PC-9 (cell line): ENCODE measurements at regions not wholly inside any gene's neighbourhood (a gene's known extent, or its start where the extent isn't known, plus 50 kb on each side); places are given as distances from the start of the nearest gene placed in this dataset.

Experiments used
- BruUV-seq: library from RNA; stranded (reverse); fragments of 400-500 nt; replicated peaks from 2 replicates; lab custom pipeline; 2021; lab: Mats Ljungman, UMichigan
- CTCF ChIA-PET: fragments of 300-600 bp; sonication (Branson Sonifier 250); formaldehyde crosslinking; loops from one replicate; lab custom pipeline; 2022; ENCODE audit warnings: antibody characterized with exemption; lab: Charles Lee
- POLR2A ChIA-PET: fragments of 300-600 bp; sonication (Branson Sonifier 250); formaldehyde crosslinking; loops from one replicate; lab custom pipeline; 2022; ENCODE audit warnings: antibody characterized with exemption; ENCODE audit not compliant: unreplicated experiment; lab: Charles Lee
- DNase-seq, 2 experiments: peaks; one replicate each; pipeline versions ENCODE4 v3.0.0 to v3.0.0-alpha.2; 2015 to 2022; ENCODE audit warnings: mixed read lengths in 1 of 2
- H2AFZ ChIP-seq: fragments of 200-600 bp; sonication (generic); 2 replicates; pipeline ENCODE4 v1.8.1; 2017; ENCODE audit warnings: antibody characterized with exemption
- H3F3A ChIP-seq: fragments of 200-600 bp; sonication (generic); 2 replicates; pipeline ENCODE4 v1.8.1; 2017; ENCODE audit warnings: antibody characterized with exemption, mild to moderate bottlenecking, low read depth; ENCODE audit not compliant: insufficient read depth
- H3K27ac ChIP-seq: fragments of 200-600 bp; sonication (generic); 2 replicates; pipeline ENCODE4 v1.6.1; 2016; ENCODE audit warnings: mixed run types
- H3K27me3 ChIP-seq: fragments of 200-600 bp; sonication (generic); 2 replicates; pipeline ENCODE4 v1.6.1; 2016; ENCODE audit warnings: low read depth, mixed run types; ENCODE audit not compliant: insufficient read depth
- H3K36me3 ChIP-seq: fragments of 200-600 bp; sonication (generic); 2 replicates; pipeline ENCODE4 v1.6.1; 2016; ENCODE audit warnings: low read depth, mixed run types
- H3K4me1 ChIP-seq: fragments of 200-600 bp; sonication (generic); replicated peaks from 2 replicates; pipeline ENCODE4 v1.6.1; 2016; ENCODE audit warnings: mixed run types; ENCODE audit not compliant: insufficient read depth
- H3K4me2 ChIP-seq: fragments of 200-600 bp; sonication (generic); 2 replicates; pipeline ENCODE4 v1.6.1; 2017; ENCODE audit warnings: mixed run types
- H3K4me3 ChIP-seq: fragments of 200-600 bp; sonication (generic); 2 replicates; pipeline ENCODE4 v1.6.1; 2016; ENCODE audit warnings: mixed run types
- H3K79me2 ChIP-seq: fragments of 200-600 bp; sonication (generic); 2 replicates; pipeline ENCODE4 v1.6.1; 2017; ENCODE audit warnings: low read depth, mixed run types
- H3K9me2 ChIP-seq: fragments of 200-600 bp; sonication (generic); 2 replicates; pipeline ENCODE4 v1.8.1; 2017; ENCODE audit warnings: mild to moderate bottlenecking; ENCODE audit not compliant: insufficient read depth
- H3K9me3 ChIP-seq: fragments of 200-600 bp; sonication (generic); 2 replicates; pipeline ENCODE4 v1.8.1; 2016; ENCODE audit warnings: low read depth; ENCODE audit not compliant: insufficient read depth
- H4K20me1 ChIP-seq: fragments of 200-600 bp; sonication (generic); 2 replicates; pipeline ENCODE4 v1.8.1; 2017; ENCODE audit not compliant: insufficient read depth
- CTCF ChIP-seq: fragments of 200-600 bp; sonication (generic); conservative IDR thresholded peaks from 2 replicates; pipeline ENCODE4 v1.6.1; 2017; ENCODE audit warnings: mixed run types, antibody characterized with exemption, mild to moderate bottlenecking, moderate library complexity
- EZH2 ChIP-seq: fragments of 200-600 bp; sonication (generic); IDR thresholded peaks from 2 replicates; pipeline ENCODE4 v1.8.0; 2017; ENCODE audit warnings: antibody characterized with exemption, low read depth
- intact Hi-C: fragments of 100-400 bp; cut with micrococcal nuclease; formaldehyde crosslinking; loops from one replicate; pipeline ENCODE4 v1.10.0; 2022; ENCODE audit not compliant: unreplicated experiment

- POLR2A ChIA-PET = no interaction called here
- CTCF ChIA-PET = interaction anchor here (0.6 kb wide), 1 partner anchor 154 kb away, joined by 4 read pairs; no protein-coding TSS in a partner anchor
- no peaks in the 10 kb centered on the region for H3K36me3 ChIP-seq
- TF ChIP-seq EZH2 = no peak
- no peak for TF ChIP-seq CTCF
- intact Hi-C loops = loop anchor here (1.0 kb wide), 1 partner anchor 443 kb away; no protein-coding TSS in a partner anchor
- no TSS peak for BruUV-seq
- no peaks in the 10 kb centered on the region for H3K27me3 ChIP-seq
- no peak for DNase-seq
- no peaks in the 10 kb centered on the region for H3K4me1 ChIP-seq
- H2AFZ ChIP-seq = no peak overlapping the region
- H4K20me1 ChIP-seq = no peaks in the 10 kb centered on the region; the same call in 1 of the 2 replicates
- H3K9me2 ChIP-seq = no peaks in the 10 kb centered on the region
- no peaks in the 10 kb centered on the region for H3F3A ChIP-seq
- no peaks in the 10 kb centered on the region for H3K9me3 ChIP-seq
- no peaks in the 10 kb centered on the region for H3K79me2 ChIP-seq
- H3K4me2 ChIP-seq = no peak overlapping the region
- no peak overlapping the region for H3K27ac ChIP-seq
- no peak overlapping the region for H3K4me3 ChIP-seq
Observed at GRCh38 chr3:146747928-146748327, 142.8 kb upstream of the PLSCR5 start.

- H3K27me3 ChIP-seq = no peaks in the 10 kb centered on the region
- no peaks in the 10 kb centered on the region for H3F3A ChIP-seq
- H3K9me2 ChIP-seq = no peaks in the 10 kb centered on the region
- no peaks in the 10 kb centered on the region for H3K79me2 ChIP-seq
- POLR2A ChIA-PET = no interaction called here
- BruUV-seq = no TSS peak
- H3K9me3 ChIP-seq = no peaks in the 10 kb centered on the region
- H3K4me3 ChIP-seq = no peak overlapping the region
- CTCF ChIA-PET = interaction anchor here (0.6 kb wide), 1 partner anchor 74 kb away, joined by 3 read pairs; no protein-coding TSS in a partner anchor
- H4K20me1 ChIP-seq = no peaks in the 10 kb centered on the region; the same call in 1 of the 2 replicates
- DNase-seq = no peak
- no peak overlapping the region for H3K4me2 ChIP-seq
- intact Hi-C loops = no loop called here
- H3K27ac ChIP-seq = no peak overlapping the region
- no peaks in the 10 kb centered on the region for H3K4me1 ChIP-seq
- TF ChIP-seq EZH2 (no peak), CTCF (no peak)
- no peaks in the 10 kb centered on the region for H3K36me3 ChIP-seq
- no peak overlapping the region for H2AFZ ChIP-seq
Observed at GRCh38 chr3:146747051-146747450, 141.9 kb upstream of the PLSCR5 start.

DNA sequence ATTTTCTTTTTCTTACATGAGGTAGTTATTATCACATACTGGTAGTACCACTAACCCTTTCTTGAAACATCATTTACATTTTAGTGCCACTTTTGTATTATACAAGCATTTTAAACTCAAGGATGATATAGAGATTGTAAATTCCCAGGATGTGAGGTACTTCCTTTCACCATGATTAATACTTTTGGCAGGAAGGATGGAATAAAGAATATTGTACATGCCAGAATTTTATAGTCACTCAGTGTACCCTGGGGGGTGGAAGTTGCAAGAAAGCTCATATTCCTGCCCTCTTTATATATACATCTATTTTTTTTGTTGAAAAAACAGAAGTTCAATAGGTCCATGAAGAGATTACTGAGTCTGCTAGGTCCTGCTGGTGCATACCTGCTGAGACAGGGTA is 141.0 kb upstream of the PLSCR5 start:
- H4K20me1 ChIP-seq = no peaks in the 10 kb centered on the region
- no peak for TF ChIP-seq CTCF
- H3K27ac ChIP-seq = no peak overlapping the region
- H3F3A ChIP-seq = no peaks in the 10 kb centered on the region
- CTCF ChIA-PET = interaction anchor here (0.6 to 0.7 kb wide), 2 partner anchors 74 to 357 kb away, joined by 3 read pairs; no protein-coding TSS in a partner anchor
- no peaks in the 10 kb centered on the region for H3K79me2 ChIP-seq
- DNase-seq = no peak
- POLR2A ChIA-PET = no interaction called here
- no peaks in the 10 kb centered on the region for H3K27me3 ChIP-seq
- no peak overlapping the region for H3K4me2 ChIP-seq
- BruUV-seq = no TSS peak
- intact Hi-C loops = no loop called here
- no peaks in the 10 kb centered on the region for H3K9me2 ChIP-seq
- H3K4me1 ChIP-seq = no peaks in the 10 kb centered on the region
- H3K36me3 ChIP-seq = no peaks in the 10 kb centered on the region
- H3K9me3 ChIP-seq = no peaks in the 10 kb centered on the region
- H2AFZ ChIP-seq = no peak overlapping the region
- no peak overlapping the region for H3K4me3 ChIP-seq
